SK-N-SH treated with all-trans-retinoic acid at 6 μM for 48 hours (cell line): ENCODE measurements at regions not wholly inside any gene's neighbourhood (a gene's known extent, or its start where the extent isn't known, plus 50 kb on each side); places are given as distances from the start of the nearest gene placed in this dataset.

Experiments used
- BACH2 ChIP-seq: fragments of 250-450 bp; sonication (Bioruptor Pico); IDR thresholded peaks from 2 replicates; pipeline ENCODE4 v1.9.0; 2021; ENCODE audit warnings: mild to moderate bottlenecking, borderline replicate concordance
- CSRNP3 ChIP-seq: fragments of 250-450 bp; sonication (Bioruptor Pico); IDR thresholded peaks from 2 replicates; pipeline ENCODE4 v1.5.1; 2021; ENCODE audit warnings: mild to moderate bottlenecking, moderate library complexity
- ESRRG ChIP-seq: fragments of 250-450 bp; sonication (Bioruptor Pico); IDR thresholded peaks from 2 replicates; pipeline ENCODE4 v1.6.1; 2021; ENCODE audit warnings: mild to moderate bottlenecking
- ISL1 ChIP-seq: fragments of 250-450 bp; sonication (Bioruptor Pico); IDR thresholded peaks from 2 replicates; pipeline ENCODE4 v2.1.2; 2022; ENCODE audit warnings: mild to moderate bottlenecking, moderate library complexity
- PPARA ChIP-seq: fragments of 250-450 bp; sonication (Bioruptor Pico); IDR thresholded peaks from 2 replicates; pipeline ENCODE4 v1.5.0; 2020; ENCODE audit warnings: mild to moderate bottlenecking, borderline replicate concordance
- RARB ChIP-seq: fragments of 250-450 bp; sonication (Bioruptor Pico); IDR thresholded peaks from 2 replicates; pipeline ENCODE4 v1.8.0; 2021; ENCODE audit warnings: mild to moderate bottlenecking, moderate library complexity
- TCF4 ChIP-seq: fragments of 250-450 bp; sonication (Bioruptor Pico); IDR thresholded peaks from 2 replicates; pipeline ENCODE4 v1.8.0; 2021; ENCODE audit warnings: mild to moderate bottlenecking, moderate library complexity, borderline replicate concordance
- TOX ChIP-seq: fragments of 250-450 bp; sonication (Bioruptor Pico); IDR thresholded peaks from 2 replicates; pipeline ENCODE4 v1.8.0; 2021; ENCODE audit warnings: mild to moderate bottlenecking, moderate library complexity, borderline replicate concordance
- ZFP3 ChIP-seq: fragments of 250-450 bp; sonication (Bioruptor Pico); IDR thresholded peaks from 2 replicates; pipeline ENCODE4 v1.5.0; 2020; ENCODE audit warnings: mild to moderate bottlenecking, moderate library complexity
- ZNF70 ChIP-seq: fragments of 450-650 bp; formaldehyde crosslinking; IDR thresholded peaks from 2 replicates; pipeline ENCODE4 v1.5.0; 2020; ENCODE audit warnings: mild to moderate bottlenecking, moderate library complexity
- ZNF8 ChIP-seq: fragments of 450-650 bp; formaldehyde crosslinking; IDR thresholded peaks from 2 replicates; pipeline ENCODE4 v1.5.0; 2020; ENCODE audit warnings: mild to moderate bottlenecking, moderate library complexity
- TF ChIP-seq, protein P1 (sequence below): fragments of 250-450 bp; sonication (Bioruptor Pico); IDR thresholded peaks from 2 replicates; pipeline ENCODE4 v1.5.1; 2020; ENCODE audit warnings: low read depth, mild to moderate bottlenecking, moderate library complexity
- TF ChIP-seq, protein P2 (sequence below): fragments of 250-450 bp; sonication (Bioruptor Pico); IDR thresholded peaks from 2 replicates; pipeline ENCODE4 v1.8.0; 2020; ENCODE audit warnings: mild to moderate bottlenecking, moderate library complexity, borderline replicate concordance

DNA sequence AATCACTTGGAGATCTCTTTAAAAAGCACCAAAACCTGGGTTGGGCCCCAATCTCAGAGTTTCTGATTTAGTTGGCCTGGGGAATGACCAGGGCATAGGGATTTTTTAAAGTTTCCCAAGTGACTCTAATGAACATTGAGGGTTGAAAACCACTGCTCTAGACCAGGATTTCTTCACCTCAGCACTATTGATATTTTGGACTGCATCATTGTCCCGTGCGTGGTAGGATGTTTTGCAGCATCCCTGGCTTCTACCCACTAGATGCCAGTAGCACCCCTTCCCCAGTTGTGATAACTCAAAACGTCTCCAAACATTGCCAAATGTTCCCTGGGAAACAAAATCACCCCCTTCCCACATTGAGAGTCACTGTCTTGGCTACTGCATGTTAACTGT is 61.8 kb downstream of the ATXN3L start:
- TF ChIP-seq TOX: no peak
- TF ChIP-seq, protein P1, sequence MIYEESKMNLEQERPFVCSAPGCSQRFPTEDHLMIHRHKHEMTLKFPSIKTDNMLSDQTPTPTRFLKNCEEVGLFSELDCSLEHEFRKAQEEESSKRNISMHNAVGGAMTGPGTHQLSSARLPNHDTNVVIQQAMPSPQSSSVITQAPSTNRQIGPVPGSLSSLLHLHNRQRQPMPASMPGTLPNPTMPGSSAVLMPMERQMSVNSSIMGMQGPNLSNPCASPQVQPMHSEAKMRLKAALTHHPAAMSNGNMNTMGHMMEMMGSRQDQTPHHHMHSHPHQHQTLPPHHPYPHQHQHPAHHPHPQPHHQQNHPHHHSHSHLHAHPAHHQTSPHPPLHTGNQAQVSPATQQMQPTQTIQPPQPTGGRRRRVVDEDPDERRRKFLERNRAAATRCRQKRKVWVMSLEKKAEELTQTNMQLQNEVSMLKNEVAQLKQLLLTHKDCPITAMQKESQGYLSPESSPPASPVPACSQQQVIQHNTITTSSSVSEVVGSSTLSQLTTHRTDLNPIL (CRISPR knock-in tag): no peak
- no peak for TF ChIP-seq BACH2
- no peak for TF ChIP-seq TCF4 (CRISPR knock-in tag)
- no peak for TF ChIP-seq ZFP3
- TF ChIP-seq, protein P2, sequence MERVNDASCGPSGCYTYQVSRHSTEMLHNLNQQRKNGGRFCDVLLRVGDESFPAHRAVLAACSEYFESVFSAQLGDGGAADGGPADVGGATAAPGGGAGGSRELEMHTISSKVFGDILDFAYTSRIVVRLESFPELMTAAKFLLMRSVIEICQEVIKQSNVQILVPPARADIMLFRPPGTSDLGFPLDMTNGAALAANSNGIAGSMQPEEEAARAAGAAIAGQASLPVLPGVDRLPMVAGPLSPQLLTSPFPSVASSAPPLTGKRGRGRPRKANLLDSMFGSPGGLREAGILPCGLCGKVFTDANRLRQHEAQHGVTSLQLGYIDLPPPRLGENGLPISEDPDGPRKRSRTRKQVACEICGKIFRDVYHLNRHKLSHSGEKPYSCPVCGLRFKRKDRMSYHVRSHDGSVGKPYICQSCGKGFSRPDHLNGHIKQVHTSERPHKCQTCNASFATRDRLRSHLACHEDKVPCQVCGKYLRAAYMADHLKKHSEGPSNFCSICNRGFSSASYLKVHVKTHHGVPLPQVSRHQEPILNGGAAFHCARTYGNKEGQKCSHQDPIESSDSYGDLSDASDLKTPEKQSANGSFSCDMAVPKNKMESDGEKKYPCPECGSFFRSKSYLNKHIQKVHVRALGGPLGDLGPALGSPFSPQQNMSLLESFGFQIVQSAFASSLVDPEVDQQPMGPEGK (CRISPR knock-in tag): no peak
- TF ChIP-seq RARB: no peak
- no peak for TF ChIP-seq PPARA (CRISPR knock-in tag)
- no peak for TF ChIP-seq ISL1 (CRISPR knock-in tag)
- no peak for TF ChIP-seq ZNF70 (CRISPR knock-in tag)
- no peak for TF ChIP-seq CSRNP3 (CRISPR knock-in tag)
- TF ChIP-seq ESRRG (CRISPR knock-in tag): no peak
- TF ChIP-seq ZNF8 (CRISPR knock-in tag): no peak
